ENCODE measurements at regions not wholly inside any gene's neighbourhood (a gene's known extent, or its start where the extent isn't known, plus 50 kb on each side); places are given as distances from the start of the nearest gene placed in this dataset.

- TF ChIP-seq POLR2A (IDR thresholded peaks at IDR 0.05; ENCODE audit: low read depth, low read length) (no peak), TAF1 (IDR thresholded peaks at IDR 0.05; ENCODE audit: low read depth, low read length) (no peak), POLR2AphosphoS5 (IDR thresholded peaks at IDR 0.05; ENCODE audit: low read depth, low read length) (no peak), SPI1 (IDR thresholded peaks at IDR 0.05; ENCODE audit: low read depth, low read length) (no peak)
Observed at GRCh38 chr12:67062193-67062592, 207.0 kb upstream of the CAND1 start.

Measured in GM12891 (cell line).